ENCODE measurements at regions not wholly inside any gene's neighbourhood (a gene's known extent, or its start where the extent isn't known, plus 50 kb on each side); places are given as distances from the start of the nearest gene placed in this dataset.
"Not testable (repeated sequence)": the region's sequence is repeated elsewhere in the genome, so short reads cannot be mapped to it uniquely, and the experiment has no call there.

GRCh38 chr4:170682558-170683294 is 593.0 kb upstream of the AADAT start:
- CTCF ChIA-PET = interaction anchor here (0.6 kb wide), 1 partner anchor 9 kb away, joined by 4 read pairs; no protein-coding TSS in a partner anchor
- no peak for FAIRE-seq

GRCh38 chr4:170682087-170682486 is 592.3 kb upstream of the AADAT start:
- DNase-seq (ENCODE audit: low read depth in 1 of 2, low spot score in 1 of 2); H3K4me2 ChIP-seq; H3K9me3 ChIP-seq; H3K4me1 ChIP-seq; ATAC-seq; CTCF ChIA-PET; H3K27ac ChIP-seq; POLR2A ChIA-PET; H3K4me3 ChIP-seq; FAIRE-seq: not testable (repeated sequence)
- WGBS (ENCODE audit: missing lambda C conversion rate) = 53% methylated on average over 5 of the region's 5 CpGs

More at GRCh38 chr4:170682558-170683294, 593.0 kb upstream of the AADAT start:
- Histone ChIP-seq H3K4me2 (no peak overlapping the region), H3K4me3 (no peak overlapping the region), H3K27ac (no peak overlapping the region), H3K4me1 (no peaks in the 10 kb centered on the region), H3K9me3 (no peaks in the 10 kb centered on the region)
- 21% methylated on average over 5 of the region's 5 CpGs for WGBS (ENCODE audit: missing lambda C conversion rate)
- ATAC-seq (no peak), DNase-seq (ENCODE audit: low read depth in 1 of 2, low spot score in 1 of 2) (no peak)
- TF ChIP-seq ZNF302 (CRISPR knock-in tag; IDR thresholded peaks at IDR 0.05) (no peak), HOXB13 (CRISPR knock-in tag; IDR thresholded peaks at IDR 0.05; ENCODE audit: low read depth) (no peak), CBX2 (IDR thresholded peaks at IDR 0.05; ENCODE audit: borderline replicate concordance, low read depth) (no peak), TFCP2L1 (CRISPR knock-in tag; IDR thresholded peaks at IDR 0.05) (no peak), ELK1 (IDR thresholded peaks at IDR 0.05; ENCODE audit: low read depth, low read length) (no peak), HMGXB4 (CRISPR knock-in tag; IDR thresholded peaks at IDR 0.05; ENCODE audit: borderline replicate concordance) (no peak)
- POLR2A ChIA-PET = no interaction called here

- CTCF ChIA-PET = no interaction called here
- no peak for FAIRE-seq
- H3K4me2 ChIP-seq = no peak overlapping the region
Observed at GRCh38 chr4:170675568-170676262, 586.0 kb upstream of the AADAT start.

GRCh38 chr4:170674176-170674575 is 584.4 kb upstream of the AADAT start:
- TF ChIP-seq RFX5 (IDR thresholded peaks at IDR 0.05) = no peak
- ChIA-PET POLR2A (no interaction called here), CTCF (no interaction called here)
- no peak for ATAC-seq
- Histone ChIP-seq H3K27ac (no peak overlapping the region), H3K9me3 (no peaks in the 10 kb centered on the region), H3K4me1 (no peaks in the 10 kb centered on the region), H3K4me2 (no peak overlapping the region), H3K4me3 (no peak overlapping the region)
- no peak for DNase-seq (ENCODE audit: low read depth in 1 of 2, low spot score in 1 of 2)
- 78% methylated on average over 1 of the region's 1 CpG for WGBS (ENCODE audit: missing lambda C conversion rate)
- no peak for FAIRE-seq

More at GRCh38 chr4:170675568-170676262, 586.0 kb upstream of the AADAT start:
- TF ChIP-seq PHF8 (IDR thresholded peaks at IDR 0.05; ENCODE audit: borderline replicate concordance, low read depth) (no peak), TP53 (CRISPR knock-in tag; IDR thresholded peaks at IDR 0.05) (no peak), RAD21 (conservative IDR thresholded peaks at IDR 0.05 in 1 of 2, IDR thresholded peaks at IDR 0.05 in 1 of 2) (no peak), JUNB (IDR thresholded peaks at IDR 0.05) (no peak), EP300 (IDR thresholded peaks at IDR 0.05) (no peak)
- Histone ChIP-seq H3K4me1 (no peaks in the 10 kb centered on the region), H3K9me3 (no peaks in the 10 kb centered on the region), H3K27ac (no peak overlapping the region), H3K4me3 (no peak overlapping the region)
- POLR2A ChIA-PET = no interaction called here
- no peak for ATAC-seq
- DNase-seq (ENCODE audit: low read depth in 1 of 2, low spot score in 1 of 2) = no peak
- 0% methylated on average over 2 of the region's 2 CpGs for WGBS (ENCODE audit: missing lambda C conversion rate)

Data from A549 (cell line).